ENCODE measurements at regions not wholly inside any gene's neighbourhood (a gene's known extent, or its start where the extent isn't known, plus 50 kb on each side); places are given as distances from the start of the nearest gene placed in this dataset.

- Mint-ChIP-seq H3K27me3 (ENCODE audit: low read depth) (no peaks in the 10 kb centered on the region), H3K36me3 (ENCODE audit: low read depth) (no peaks in the 10 kb centered on the region), H3K4me3 (ENCODE audit: low read depth) (no peak overlapping the region), H3K4me1 (ENCODE audit: low read depth) (no peaks in the 10 kb centered on the region), H3K9me3 (no peaks in the 10 kb centered on the region), H3K27ac (no peak overlapping the region)
- DNase-seq (ENCODE audit: low spot score) = no peak
- intact Hi-C loops (cut with micrococcal nuclease) = no loop called here
These were observed 225.3 kb upstream of the CXorf66 start for GRCh38 chrX:140190441-140191108.

GRCh38 chrX:140180585-140180984 lies 215.3 kb upstream of the CXorf66 start:
- intact Hi-C loops (cut with micrococcal nuclease) = no loop called here
- Mint-ChIP-seq H3K9me3 (no peaks in the 10 kb centered on the region), H3K27me3 (ENCODE audit: low read depth) (no peaks in the 10 kb centered on the region), H3K4me1 (ENCODE audit: low read depth) (no peaks in the 10 kb centered on the region), H3K4me3 (ENCODE audit: low read depth) (no peak overlapping the region), H3K36me3 (ENCODE audit: low read depth) (no peaks in the 10 kb centered on the region), H3K27ac (no peak overlapping the region)
- DNase-seq (ENCODE audit: low spot score) = no peak

GRCh38 chrX:140177821-140178220 lies 212.5 kb upstream of the CXorf66 start:
- Mint-ChIP-seq H3K36me3 (ENCODE audit: low read depth) (no peaks in the 10 kb centered on the region), H3K27ac (no peak overlapping the region), H3K27me3 (ENCODE audit: low read depth) (no peaks in the 10 kb centered on the region), H3K9me3 (no peaks in the 10 kb centered on the region), H3K4me1 (ENCODE audit: low read depth) (no peaks in the 10 kb centered on the region), H3K4me3 (ENCODE audit: low read depth) (no peak overlapping the region)
- intact Hi-C loops (cut with micrococcal nuclease) = no loop called here
- no peak for DNase-seq (ENCODE audit: low spot score)

GRCh38 chrX:140172401-140172800 lies 207.1 kb upstream of the CXorf66 start:
- no peaks in the 10 kb centered on the region for H3K4me1 Mint-ChIP-seq (ENCODE audit: low read depth)
- H3K4me3 Mint-ChIP-seq (ENCODE audit: low read depth) = no peak overlapping the region
- intact Hi-C loops (cut with micrococcal nuclease) = no loop called here
- H3K36me3 Mint-ChIP-seq (ENCODE audit: low read depth) = no peaks in the 10 kb centered on the region
- DNase-seq (ENCODE audit: low spot score) = no peak
- H3K27ac Mint-ChIP-seq = no peak overlapping the region
- no peaks in the 10 kb centered on the region for H3K27me3 Mint-ChIP-seq (ENCODE audit: low read depth)
- no peaks in the 10 kb centered on the region for H3K9me3 Mint-ChIP-seq

- intact Hi-C loops (cut with micrococcal nuclease) = no loop called here
- Mint-ChIP-seq H3K4me1 (ENCODE audit: low read depth) (no peaks in the 10 kb centered on the region), H3K27ac (no peak overlapping the region), H3K36me3 (ENCODE audit: low read depth) (no peaks in the 10 kb centered on the region), H3K9me3 (no peaks in the 10 kb centered on the region), H3K4me3 (ENCODE audit: low read depth) (no peak overlapping the region), H3K27me3 (ENCODE audit: low read depth) (no peaks in the 10 kb centered on the region)
- no peak for DNase-seq (ENCODE audit: low spot score)
These were observed 202.2 kb upstream of the CXorf66 start for GRCh38 chrX:140167551-140167950.

- H3K4me1 Mint-ChIP-seq (ENCODE audit: low read depth) = no peaks in the 10 kb centered on the region
- H3K27ac Mint-ChIP-seq = no peak overlapping the region
- intact Hi-C loops (cut with micrococcal nuclease) = no loop called here
- H3K9me3 Mint-ChIP-seq = no peaks in the 10 kb centered on the region
- H3K27me3 Mint-ChIP-seq (ENCODE audit: low read depth) = no peaks in the 10 kb centered on the region
- no peaks in the 10 kb centered on the region for H3K36me3 Mint-ChIP-seq (ENCODE audit: low read depth)
- DNase-seq (ENCODE audit: low spot score) = no peak
- H3K4me3 Mint-ChIP-seq (ENCODE audit: low read depth) = no peak overlapping the region
These were observed 200.5 kb upstream of the CXorf66 start for GRCh38 chrX:140165849-140166248.

GRCh38 chrX:140164391-140164790 lies 199.1 kb upstream of the CXorf66 start:
- DNase-seq (ENCODE audit: low spot score) = no peak
- intact Hi-C loops (cut with micrococcal nuclease) = no loop called here
- H3K36me3 Mint-ChIP-seq (ENCODE audit: low read depth) = no peaks in the 10 kb centered on the region

GRCh38 chrX:140163371-140164159 lies 198.2 kb upstream of the CXorf66 start:
- Mint-ChIP-seq H3K9me3 (no peaks in the 10 kb centered on the region), H3K27ac (no peak overlapping the region), H3K4me3 (ENCODE audit: low read depth) (no peak overlapping the region), H3K27me3 (ENCODE audit: low read depth) (no peaks in the 10 kb centered on the region), H3K4me1 (ENCODE audit: low read depth) (no peaks in the 10 kb centered on the region), H3K36me3 (ENCODE audit: low read depth) (no peaks in the 10 kb centered on the region)
- no peak for DNase-seq (ENCODE audit: low spot score)
- intact Hi-C loops (cut with micrococcal nuclease) = no loop called here

More at GRCh38 chrX:140164391-140164790, 199.1 kb upstream of the CXorf66 start:
- Mint-ChIP-seq H3K27ac (no peak overlapping the region), H3K27me3 (ENCODE audit: low read depth) (no peaks in the 10 kb centered on the region), H3K4me1 (ENCODE audit: low read depth) (no peaks in the 10 kb centered on the region), H3K4me3 (ENCODE audit: low read depth) (no peak overlapping the region), H3K9me3 (no peaks in the 10 kb centered on the region)

- DNase-seq (ENCODE audit: low spot score) = no peak
- intact Hi-C loops (cut with micrococcal nuclease) = no loop called here
- Mint-ChIP-seq H3K27me3 (ENCODE audit: low read depth) (no peaks in the 10 kb centered on the region), H3K36me3 (ENCODE audit: low read depth) (no peaks in the 10 kb centered on the region), H3K4me1 (ENCODE audit: low read depth) (no peaks in the 10 kb centered on the region), H3K27ac (no peak overlapping the region), H3K4me3 (ENCODE audit: low read depth) (no peak overlapping the region), H3K9me3 (no peaks in the 10 kb centered on the region)
These were observed 192.3 kb upstream of the CXorf66 start for GRCh38 chrX:140157611-140158010.

- H3K4me3 Mint-ChIP-seq (ENCODE audit: low read depth) = no peak overlapping the region
- intact Hi-C loops (cut with micrococcal nuclease) = no loop called here
- DNase-seq (ENCODE audit: low spot score) = no peak
- no peaks in the 10 kb centered on the region for H3K4me1 Mint-ChIP-seq (ENCODE audit: low read depth)
- H3K36me3 Mint-ChIP-seq (ENCODE audit: low read depth) = no peaks in the 10 kb centered on the region
- H3K27me3 Mint-ChIP-seq (ENCODE audit: low read depth) = no peaks in the 10 kb centered on the region
- no peak overlapping the region for H3K27ac Mint-ChIP-seq
- no peaks in the 10 kb centered on the region for H3K9me3 Mint-ChIP-seq
These were observed 191.8 kb upstream of the CXorf66 start for GRCh38 chrX:140157143-140157542.

- Mint-ChIP-seq H3K27me3 (ENCODE audit: low read depth) (no peaks in the 10 kb centered on the region), H3K27ac (no peak overlapping the region), H3K4me1 (ENCODE audit: low read depth) (no peaks in the 10 kb centered on the region), H3K9me3 (no peaks in the 10 kb centered on the region), H3K36me3 (ENCODE audit: low read depth) (no peaks in the 10 kb centered on the region), H3K4me3 (ENCODE audit: low read depth) (no peak overlapping the region)
- no peak for DNase-seq (ENCODE audit: low spot score)
- intact Hi-C loops (cut with micrococcal nuclease) = no loop called here
These were observed 186.0 kb upstream of the CXorf66 start for GRCh38 chrX:140151316-140151715.

GRCh38 chrX:140149761-140150160 lies 184.4 kb upstream of the CXorf66 start:
- H3K4me1 Mint-ChIP-seq (ENCODE audit: low read depth) = no peaks in the 10 kb centered on the region
- intact Hi-C loops (cut with micrococcal nuclease) = no loop called here
- no peaks in the 10 kb centered on the region for H3K9me3 Mint-ChIP-seq
- H3K4me3 Mint-ChIP-seq (ENCODE audit: low read depth) = no peak overlapping the region
- no peak overlapping the region for H3K27ac Mint-ChIP-seq
- DNase-seq (ENCODE audit: low spot score) = no peak
- H3K36me3 Mint-ChIP-seq (ENCODE audit: low read depth) = no peaks in the 10 kb centered on the region
- H3K27me3 Mint-ChIP-seq (ENCODE audit: low read depth) = no peaks in the 10 kb centered on the region

- Mint-ChIP-seq H3K4me1 (ENCODE audit: low read depth) (no peaks in the 10 kb centered on the region), H3K27ac (no peak overlapping the region), H3K36me3 (ENCODE audit: low read depth) (no peaks in the 10 kb centered on the region), H3K27me3 (ENCODE audit: low read depth) (no peaks in the 10 kb centered on the region), H3K4me3 (ENCODE audit: low read depth) (no peak overlapping the region), H3K9me3 (no peaks in the 10 kb centered on the region)
- intact Hi-C loops (cut with micrococcal nuclease) = loop anchor here (1.0 kb wide), 1 partner anchor 84 kb away; no protein-coding TSS in a partner anchor
- DNase-seq (ENCODE audit: low spot score) = no peak
These were observed 176.2 kb upstream of the CXorf66 start for GRCh38 chrX:140141444-140142029.

Data from activated T-helper 2 cell treated with anti-CD3 and anti-CD28 coated beads, Interferon-gamma antibody, Interleukin-2, Interleukin-4, amounts not matched to agents 10 μg/mL and 5 μg/mL and 100 μg/mL, durations not matched to agents 14 hours and 24 hours and 36 hours (primary cell).